Panc1 (cell line): ENCODE measurements at regions not wholly inside any gene's neighbourhood (a gene's known extent, or its start where the extent isn't known, plus 50 kb on each side); places are given as distances from the start of the nearest gene placed in this dataset.

Experiments
- ATAC-seq: fragments of 200-7000 bp; cut with Tn5 transposase; 2 replicates; pipeline ENCODE4 v1.9.1; 2020; ENCODE audit warnings: mild to moderate bottlenecking, moderate library complexity
- BruUV-seq: library from RNA; stranded (reverse); fragments of 400-500 nt; replicated peaks from 2 replicates; lab custom pipeline; 2021; lab: Mats Ljungman, UMichigan
- CTCF ChIA-PET: fragments of 300-600 bp; sonication (Branson Sonifier 250); formaldehyde crosslinking; loops from one replicate; lab custom pipeline; 2022; ENCODE audit warnings: antibody characterized with exemption; lab: Charles Lee
- POLR2A ChIA-PET: fragments of 300-600 bp; sonication (Branson Sonifier 250); formaldehyde crosslinking; loops from one replicate; lab custom pipeline; 2022; ENCODE audit warnings: antibody characterized with exemption; lab: Charles Lee
- DNase-seq: peaks from one replicate; pipeline ENCODE4 v3.0.0-alpha.2; 2010; ENCODE audit warnings: low read depth, low spot score
- H3K27ac ChIP-seq: 2 replicates; pipeline ENCODE4 v1.5.1; 2011; ENCODE audit warnings: mild to moderate bottlenecking, low read length, inconsistent platforms
- H3K27me3 ChIP-seq: fragments of 200-500 bp; sonication (Bioruptor generic); 2 replicates; pipeline ENCODE4 v1.6.0; 2014; ENCODE audit warnings: low read length, inconsistent platforms; ENCODE audit not compliant: control insufficient read depth, insufficient read depth
- H3K36me3 ChIP-seq: fragments of 200-500 bp; sonication (Bioruptor generic); 2 replicates; pipeline ENCODE4 v1.5.1; 2014; ENCODE audit warnings: inconsistent platforms, mild to moderate bottlenecking, low read length, moderate library complexity; ENCODE audit not compliant: control insufficient read depth, insufficient read depth
- H3K4me1 ChIP-seq: 2 replicates; pipeline ENCODE4 v1.5.1; 2011; ENCODE audit warnings: inconsistent platforms, mild to moderate bottlenecking, low read length, moderate library complexity; ENCODE audit not compliant: control insufficient read depth, insufficient read depth
- H3K4me3 ChIP-seq, 2 experiments: 2 replicates each; pipeline ENCODE4 v1.5.1; 2011 to 2012; ENCODE audit warnings: low read depth in 2 of 2, low read length in 2 of 2, mild to moderate bottlenecking in 2 of 2, inconsistent platforms in 1 of 2, moderate library complexity in 1 of 2
- H3K9me3 ChIP-seq: fragments of 200-500 bp; sonication (Bioruptor generic); 2 replicates; pipeline ENCODE4 v1.5.1; 2014; ENCODE audit warnings: low read depth, mild to moderate bottlenecking, inconsistent platforms, low read length, moderate library complexity; ENCODE audit not compliant: control insufficient read depth, insufficient read depth
- CTCF ChIP-seq: fragments of 450-650 bp; IDR thresholded peaks from 2 replicates; pipeline ENCODE4 v1.5.1; 2017; ENCODE audit warnings: mild to moderate bottlenecking
- POLR2AphosphoS5 ChIP-seq: IDR thresholded peaks from 2 replicates; pipeline ENCODE4 v1.6.1; 2012; ENCODE audit warnings: mild to moderate bottlenecking, low read depth, low read length, moderate library complexity
- SIN3A ChIP-seq: IDR thresholded peaks from 2 replicates; pipeline ENCODE4 v1.6.1; 2012; ENCODE audit warnings: low read depth, mild to moderate bottlenecking, low read length, moderate library complexity, borderline replicate concordance; ENCODE audit not compliant: insufficient read depth
- TCF7L2 ChIP-seq: IDR thresholded peaks from 2 replicates; pipeline ENCODE4 v1.6.1; 2011; ENCODE audit warnings: mild to moderate bottlenecking, low read depth, low read length, inconsistent platforms
- in situ Hi-C: cut with HindIII; loops from 2 replicates; pipeline ENCODE4 v1.10.0; 2016; ENCODE audit warnings: low sequenced_read_pairs, low pct_unique_long_range_greater_than_20kb
- intact Hi-C: fragments of 100-400 bp; cut with micrococcal nuclease; formaldehyde crosslinking; loops from one replicate; pipeline ENCODE4 v1.10.0; 2022; ENCODE audit not compliant: unreplicated experiment
- TF ChIP-seq, protein P1 (sequence below), 2 experiments: IDR thresholded peaks; 2 replicates each; pipeline ENCODE4 v1.6.1; 2011 to 2012; ENCODE audit warnings: low read depth in 2 of 2, control low read depth in 1 of 2, low read length in 1 of 2, mild to moderate bottlenecking in 1 of 2, moderate library complexity in 1 of 2; ENCODE audit not compliant: insufficient read depth in 1 of 2

DNA sequence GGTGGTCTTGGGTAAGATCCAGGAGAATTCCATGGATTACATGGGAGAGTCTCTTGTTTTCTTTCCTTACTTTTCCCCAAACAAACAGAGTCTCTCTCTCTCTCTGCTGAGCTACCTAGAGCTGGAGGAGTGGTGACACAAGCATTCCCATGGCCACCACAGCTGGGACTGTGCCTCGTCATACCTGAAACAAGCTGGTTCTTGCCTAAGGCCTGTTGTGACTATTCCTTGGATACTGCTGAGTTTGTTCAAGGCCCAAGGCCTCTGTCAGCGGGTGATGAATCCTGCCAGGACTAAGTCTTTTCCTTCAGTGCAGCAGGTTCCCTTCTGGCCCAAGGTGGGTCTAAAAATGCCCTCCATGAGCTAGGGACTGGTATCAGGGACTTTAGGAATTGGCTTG, 378.1 kb upstream of the ZNF385D start:
- H3K4me1 ChIP-seq: no peaks in the 10 kb centered on the region
- ChIA-PET POLR2A (no interaction called here), CTCF (no interaction called here)
- H3K9me3 ChIP-seq: no peaks in the 10 kb centered on the region
- BruUV-seq: no TSS peak
- no peaks in the 10 kb centered on the region for H3K27me3 ChIP-seq
- H3K36me3 ChIP-seq: no peaks in the 10 kb centered on the region
- in situ Hi-C loops (no loop called here), intact Hi-C loops (no loop called here)
- ATAC-seq: no peak
- no peak for DNase-seq
- no peak overlapping the region for H3K4me3 ChIP-seq
- no peak overlapping the region for H3K27ac ChIP-seq
- TF ChIP-seq SIN3A (no peak), POLR2AphosphoS5 (no peak), CTCF (no peak), TCF7L2 (no peak)
- TF ChIP-seq, protein P1, sequence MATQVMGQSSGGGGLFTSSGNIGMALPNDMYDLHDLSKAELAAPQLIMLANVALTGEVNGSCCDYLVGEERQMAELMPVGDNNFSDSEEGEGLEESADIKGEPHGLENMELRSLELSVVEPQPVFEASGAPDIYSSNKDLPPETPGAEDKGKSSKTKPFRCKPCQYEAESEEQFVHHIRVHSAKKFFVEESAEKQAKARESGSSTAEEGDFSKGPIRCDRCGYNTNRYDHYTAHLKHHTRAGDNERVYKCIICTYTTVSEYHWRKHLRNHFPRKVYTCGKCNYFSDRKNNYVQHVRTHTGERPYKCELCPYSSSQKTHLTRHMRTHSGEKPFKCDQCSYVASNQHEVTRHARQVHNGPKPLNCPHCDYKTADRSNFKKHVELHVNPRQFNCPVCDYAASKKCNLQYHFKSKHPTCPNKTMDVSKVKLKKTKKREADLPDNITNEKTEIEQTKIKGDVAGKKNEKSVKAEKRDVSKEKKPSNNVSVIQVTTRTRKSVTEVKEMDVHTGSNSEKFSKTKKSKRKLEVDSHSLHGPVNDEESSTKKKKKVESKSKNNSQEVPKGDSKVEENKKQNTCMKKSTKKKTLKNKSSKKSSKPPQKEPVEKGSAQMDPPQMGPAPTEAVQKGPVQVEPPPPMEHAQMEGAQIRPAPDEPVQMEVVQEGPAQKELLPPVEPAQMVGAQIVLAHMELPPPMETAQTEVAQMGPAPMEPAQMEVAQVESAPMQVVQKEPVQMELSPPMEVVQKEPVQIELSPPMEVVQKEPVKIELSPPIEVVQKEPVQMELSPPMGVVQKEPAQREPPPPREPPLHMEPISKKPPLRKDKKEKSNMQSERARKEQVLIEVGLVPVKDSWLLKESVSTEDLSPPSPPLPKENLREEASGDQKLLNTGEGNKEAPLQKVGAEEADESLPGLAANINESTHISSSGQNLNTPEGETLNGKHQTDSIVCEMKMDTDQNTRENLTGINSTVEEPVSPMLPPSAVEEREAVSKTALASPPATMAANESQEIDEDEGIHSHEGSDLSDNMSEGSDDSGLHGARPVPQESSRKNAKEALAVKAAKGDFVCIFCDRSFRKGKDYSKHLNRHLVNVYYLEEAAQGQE (IDR thresholded peaks at IDR 0.05; ENCODE audit: insufficient read depth in 1 of 2, low read depth in 2 of 2, low read length in 1 of 2): no peak

DNA sequence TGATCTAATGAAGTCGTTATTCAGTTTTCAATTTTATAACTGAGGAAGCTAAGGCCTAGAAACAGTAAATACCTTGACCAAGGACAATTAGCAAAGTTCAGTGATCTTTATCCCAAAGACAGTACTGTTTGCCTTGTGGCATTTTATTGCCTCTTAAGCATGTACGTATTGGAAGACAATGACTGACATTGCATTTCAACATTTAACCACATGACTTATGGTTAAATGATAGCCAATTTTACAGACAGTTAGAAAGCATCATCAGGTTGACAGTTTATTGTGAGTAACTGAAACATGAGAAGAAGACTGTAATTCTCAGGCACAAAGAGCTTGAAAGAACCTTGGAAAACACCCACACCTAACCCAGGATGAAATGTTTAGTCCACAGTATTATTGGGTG, 390.8 kb upstream of the ZNF385D start:
- ATAC-seq (no peak), DNase-seq (no peak)
- Histone ChIP-seq H3K27me3 (no peaks in the 10 kb centered on the region), H3K9me3 (no peaks in the 10 kb centered on the region), H3K4me3 (no peak overlapping the region), H3K27ac (no peak overlapping the region), H3K36me3 (no peaks in the 10 kb centered on the region), H3K4me1 (no peaks in the 10 kb centered on the region)
- ChIA-PET CTCF (no interaction called here), POLR2A (no interaction called here)
- TF ChIP-seq CTCF (no peak), POLR2AphosphoS5 (no peak), TCF7L2 (no peak), SIN3A (no peak)
- TF ChIP-seq, protein P1 (IDR thresholded peaks at IDR 0.05; ENCODE audit: insufficient read depth in 1 of 2, low read depth in 2 of 2, low read length in 1 of 2): no peak
- in situ Hi-C loops (no loop called here), intact Hi-C loops (no loop called here)
- BruUV-seq: no TSS peak
